Astrocyte (in vitro differentiated cells and primary cell): ENCODE measurements at regions not wholly inside any gene's neighbourhood (a gene's known extent, or its start where the extent isn't known, plus 50 kb on each side); places are given as distances from the start of the nearest gene placed in this dataset.

ENCODE experiments used
- EZH2 ChIP-seq: IDR thresholded peaks from 2 replicates; pipeline ENCODE4 v1.6.1; 2012; ENCODE audit warnings: mild to moderate bottlenecking, low read length, inconsistent platforms; ENCODE audit not compliant: insufficient read depth
- TF ChIP-seq, protein P1 (sequence below): IDR thresholded peaks from 2 replicates; pipeline ENCODE4 v1.5.1; 2011; ENCODE audit warnings: low read depth, mild to moderate bottlenecking, inconsistent platforms, low read length, moderate library complexity; ENCODE audit not compliant: insufficient read depth

DNA sequence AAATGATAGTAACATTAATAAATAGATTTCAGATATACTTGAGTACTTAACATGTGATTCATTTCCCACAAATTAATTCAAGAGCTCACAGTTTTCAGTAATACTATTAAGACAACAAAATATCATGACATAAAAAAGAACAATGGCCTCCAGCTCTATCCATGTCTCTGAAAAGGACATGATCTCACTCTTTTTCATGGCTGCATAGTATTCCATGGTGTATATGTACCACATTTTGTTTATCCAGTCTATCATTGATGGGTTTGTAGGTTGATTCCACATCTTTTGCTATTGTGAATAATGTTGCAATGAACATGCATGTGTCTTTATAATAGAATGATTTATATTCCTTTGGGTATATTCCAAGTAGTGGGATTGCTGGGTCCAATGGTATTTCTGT is 1012.8 kb upstream of the ALCAM start:
- TF ChIP-seq, protein P1, sequence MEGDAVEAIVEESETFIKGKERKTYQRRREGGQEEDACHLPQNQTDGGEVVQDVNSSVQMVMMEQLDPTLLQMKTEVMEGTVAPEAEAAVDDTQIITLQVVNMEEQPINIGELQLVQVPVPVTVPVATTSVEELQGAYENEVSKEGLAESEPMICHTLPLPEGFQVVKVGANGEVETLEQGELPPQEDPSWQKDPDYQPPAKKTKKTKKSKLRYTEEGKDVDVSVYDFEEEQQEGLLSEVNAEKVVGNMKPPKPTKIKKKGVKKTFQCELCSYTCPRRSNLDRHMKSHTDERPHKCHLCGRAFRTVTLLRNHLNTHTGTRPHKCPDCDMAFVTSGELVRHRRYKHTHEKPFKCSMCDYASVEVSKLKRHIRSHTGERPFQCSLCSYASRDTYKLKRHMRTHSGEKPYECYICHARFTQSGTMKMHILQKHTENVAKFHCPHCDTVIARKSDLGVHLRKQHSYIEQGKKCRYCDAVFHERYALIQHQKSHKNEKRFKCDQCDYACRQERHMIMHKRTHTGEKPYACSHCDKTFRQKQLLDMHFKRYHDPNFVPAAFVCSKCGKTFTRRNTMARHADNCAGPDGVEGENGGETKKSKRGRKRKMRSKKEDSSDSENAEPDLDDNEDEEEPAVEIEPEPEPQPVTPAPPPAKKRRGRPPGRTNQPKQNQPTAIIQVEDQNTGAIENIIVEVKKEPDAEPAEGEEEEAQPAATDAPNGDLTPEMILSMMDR: no peak
- no peak for TF ChIP-seq EZH2
